ENCODE measurements at regions not wholly inside any gene's neighbourhood (a gene's known extent, or its start where the extent isn't known, plus 50 kb on each side); places are given as distances from the start of the nearest gene placed in this dataset.

DNA sequence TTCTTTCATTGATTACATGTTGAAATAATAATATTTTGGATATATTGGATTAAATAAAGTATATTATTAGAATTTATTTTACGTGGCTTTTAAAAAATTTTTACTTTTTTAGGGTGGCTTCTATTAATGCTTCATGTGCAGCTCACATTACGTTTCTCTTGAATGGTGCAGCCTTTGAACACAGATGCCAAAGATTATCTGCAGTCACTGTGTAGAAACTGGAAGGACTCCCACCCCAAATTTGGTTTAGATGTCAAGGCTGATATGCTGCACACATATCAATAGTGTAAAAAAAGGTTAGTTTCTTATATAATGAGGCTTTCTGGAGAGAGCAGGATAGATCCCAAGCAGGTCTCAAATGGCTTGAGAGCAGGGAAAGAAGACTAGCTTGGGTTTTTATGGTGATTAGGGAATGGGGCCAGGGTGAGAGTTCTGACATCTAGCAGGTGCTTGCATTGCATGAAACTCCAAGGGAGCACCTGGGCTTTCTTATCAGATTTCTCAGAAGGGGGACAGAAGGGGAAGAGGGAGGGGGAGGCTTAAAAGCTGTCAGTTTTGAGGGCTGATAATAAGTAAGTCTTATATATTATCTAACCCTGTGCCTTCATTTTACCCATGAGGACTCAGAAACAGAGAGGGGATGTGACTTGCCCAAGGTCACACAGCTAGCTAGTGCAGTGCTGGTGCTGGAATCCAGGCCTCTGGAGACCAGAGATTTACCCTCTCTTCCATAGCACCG, 89.6 kb downstream of the CHST2 start:
- no peak for ATAC-seq
- TF ChIP-seq ZNF565 (CRISPR knock-in tag; conservative IDR thresholded peaks at IDR 0.05; ENCODE audit: low read depth) (no peak), RARB (CRISPR knock-in tag; IDR thresholded peaks at IDR 0.05) (no peak), ZNF8 (CRISPR knock-in tag; IDR thresholded peaks at IDR 0.05) (no peak), TCF4 (CRISPR knock-in tag; IDR thresholded peaks at IDR 0.05; ENCODE audit: borderline replicate concordance) (no peak), ARNTL (CRISPR knock-in tag; IDR thresholded peaks at IDR 0.05; ENCODE audit: borderline replicate concordance, low read depth) (no peak), ZFP3 (CRISPR knock-in tag; IDR thresholded peaks at IDR 0.05) (no peak), ZC3H10 (CRISPR knock-in tag; IDR thresholded peaks at IDR 0.05) (no peak)
- TF ChIP-seq, protein P1, sequence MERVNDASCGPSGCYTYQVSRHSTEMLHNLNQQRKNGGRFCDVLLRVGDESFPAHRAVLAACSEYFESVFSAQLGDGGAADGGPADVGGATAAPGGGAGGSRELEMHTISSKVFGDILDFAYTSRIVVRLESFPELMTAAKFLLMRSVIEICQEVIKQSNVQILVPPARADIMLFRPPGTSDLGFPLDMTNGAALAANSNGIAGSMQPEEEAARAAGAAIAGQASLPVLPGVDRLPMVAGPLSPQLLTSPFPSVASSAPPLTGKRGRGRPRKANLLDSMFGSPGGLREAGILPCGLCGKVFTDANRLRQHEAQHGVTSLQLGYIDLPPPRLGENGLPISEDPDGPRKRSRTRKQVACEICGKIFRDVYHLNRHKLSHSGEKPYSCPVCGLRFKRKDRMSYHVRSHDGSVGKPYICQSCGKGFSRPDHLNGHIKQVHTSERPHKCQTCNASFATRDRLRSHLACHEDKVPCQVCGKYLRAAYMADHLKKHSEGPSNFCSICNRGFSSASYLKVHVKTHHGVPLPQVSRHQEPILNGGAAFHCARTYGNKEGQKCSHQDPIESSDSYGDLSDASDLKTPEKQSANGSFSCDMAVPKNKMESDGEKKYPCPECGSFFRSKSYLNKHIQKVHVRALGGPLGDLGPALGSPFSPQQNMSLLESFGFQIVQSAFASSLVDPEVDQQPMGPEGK (CRISPR knock-in tag; IDR thresholded peaks at IDR 0.05; ENCODE audit: borderline replicate concordance), result no peak
- TF ChIP-seq, protein P2, sequence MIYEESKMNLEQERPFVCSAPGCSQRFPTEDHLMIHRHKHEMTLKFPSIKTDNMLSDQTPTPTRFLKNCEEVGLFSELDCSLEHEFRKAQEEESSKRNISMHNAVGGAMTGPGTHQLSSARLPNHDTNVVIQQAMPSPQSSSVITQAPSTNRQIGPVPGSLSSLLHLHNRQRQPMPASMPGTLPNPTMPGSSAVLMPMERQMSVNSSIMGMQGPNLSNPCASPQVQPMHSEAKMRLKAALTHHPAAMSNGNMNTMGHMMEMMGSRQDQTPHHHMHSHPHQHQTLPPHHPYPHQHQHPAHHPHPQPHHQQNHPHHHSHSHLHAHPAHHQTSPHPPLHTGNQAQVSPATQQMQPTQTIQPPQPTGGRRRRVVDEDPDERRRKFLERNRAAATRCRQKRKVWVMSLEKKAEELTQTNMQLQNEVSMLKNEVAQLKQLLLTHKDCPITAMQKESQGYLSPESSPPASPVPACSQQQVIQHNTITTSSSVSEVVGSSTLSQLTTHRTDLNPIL (CRISPR knock-in tag; IDR thresholded peaks at IDR 0.05; ENCODE audit: low read depth), result no peak

DNA sequence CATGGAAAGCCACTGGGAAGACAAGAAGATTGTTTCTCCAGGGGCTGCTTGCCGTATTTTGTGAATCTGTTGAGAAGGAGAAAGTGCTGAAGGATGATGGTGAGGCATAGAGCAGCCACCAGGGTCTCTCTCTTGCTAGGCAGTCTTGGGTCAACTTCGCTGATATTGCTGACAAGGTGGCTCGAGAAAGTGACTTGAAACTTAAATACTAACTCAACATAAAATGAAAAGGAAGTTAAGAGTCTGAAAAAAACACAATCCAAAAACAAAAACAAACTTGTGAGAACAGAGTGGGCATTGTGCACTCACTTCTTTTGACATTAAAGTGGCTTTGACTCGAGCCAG, 90.1 kb downstream of the CHST2 start:
- ATAC-seq, result no peak
- TF ChIP-seq TCF4 (CRISPR knock-in tag; IDR thresholded peaks at IDR 0.05; ENCODE audit: borderline replicate concordance), result no peak
- no peak for TF ChIP-seq ISL1 (CRISPR knock-in tag; IDR thresholded peaks at IDR 0.05)
- TF ChIP-seq, protein P1 (CRISPR knock-in tag; IDR thresholded peaks at IDR 0.05; ENCODE audit: borderline replicate concordance), result no peak
- TF ChIP-seq, protein P3, sequence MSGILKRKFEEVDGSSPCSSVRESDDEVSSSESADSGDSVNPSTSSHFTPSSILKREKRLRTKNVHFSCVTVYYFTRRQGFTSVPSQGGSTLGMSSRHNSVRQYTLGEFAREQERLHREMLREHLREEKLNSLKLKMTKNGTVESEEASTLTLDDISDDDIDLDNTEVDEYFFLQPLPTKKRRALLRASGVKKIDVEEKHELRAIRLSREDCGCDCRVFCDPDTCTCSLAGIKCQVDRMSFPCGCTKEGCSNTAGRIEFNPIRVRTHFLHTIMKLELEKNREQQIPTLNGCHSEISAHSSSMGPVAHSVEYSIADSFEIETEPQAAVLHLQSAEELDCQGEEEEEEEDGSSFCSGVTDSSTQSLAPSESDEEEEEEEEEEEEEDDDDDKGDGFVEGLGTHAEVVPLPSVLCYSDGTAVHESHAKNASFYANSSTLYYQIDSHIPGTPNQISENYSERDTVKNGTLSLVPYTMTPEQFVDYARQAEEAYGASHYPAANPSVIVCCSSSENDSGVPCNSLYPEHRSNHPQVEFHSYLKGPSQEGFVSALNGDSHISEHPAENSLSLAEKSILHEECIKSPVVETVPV (CRISPR knock-in tag; IDR thresholded peaks at IDR 0.05), result no peak
- no peak for TF ChIP-seq ZNF8 (CRISPR knock-in tag; IDR thresholded peaks at IDR 0.05)
- no peak for TF ChIP-seq ZFP30 (CRISPR knock-in tag; IDR thresholded peaks at IDR 0.05)
- no peak for TF ChIP-seq ZC3H10 (CRISPR knock-in tag; IDR thresholded peaks at IDR 0.05)
- TF ChIP-seq BACH2 (CRISPR knock-in tag; IDR thresholded peaks at IDR 0.05; ENCODE audit: borderline replicate concordance), result no peak
- no peak for TF ChIP-seq CSDC2 (CRISPR knock-in tag; IDR thresholded peaks at IDR 0.05)
- TF ChIP-seq RARB (CRISPR knock-in tag; IDR thresholded peaks at IDR 0.05), result no peak
- TF ChIP-seq PPARA (CRISPR knock-in tag; IDR thresholded peaks at IDR 0.05; ENCODE audit: borderline replicate concordance), result no peak
- TF ChIP-seq SNAI2 (CRISPR knock-in tag; IDR thresholded peaks at IDR 0.05), result no peak
- no peak for TF ChIP-seq ZFP3 (CRISPR knock-in tag; IDR thresholded peaks at IDR 0.05)
- TF ChIP-seq ESRRG (CRISPR knock-in tag; IDR thresholded peaks at IDR 0.05), result no peak
- no peak for TF ChIP-seq OSR1 (CRISPR knock-in tag; IDR thresholded peaks at IDR 0.05)
- TF ChIP-seq ZNF70 (CRISPR knock-in tag; IDR thresholded peaks at IDR 0.05), result no peak
- TF ChIP-seq, protein P4, sequence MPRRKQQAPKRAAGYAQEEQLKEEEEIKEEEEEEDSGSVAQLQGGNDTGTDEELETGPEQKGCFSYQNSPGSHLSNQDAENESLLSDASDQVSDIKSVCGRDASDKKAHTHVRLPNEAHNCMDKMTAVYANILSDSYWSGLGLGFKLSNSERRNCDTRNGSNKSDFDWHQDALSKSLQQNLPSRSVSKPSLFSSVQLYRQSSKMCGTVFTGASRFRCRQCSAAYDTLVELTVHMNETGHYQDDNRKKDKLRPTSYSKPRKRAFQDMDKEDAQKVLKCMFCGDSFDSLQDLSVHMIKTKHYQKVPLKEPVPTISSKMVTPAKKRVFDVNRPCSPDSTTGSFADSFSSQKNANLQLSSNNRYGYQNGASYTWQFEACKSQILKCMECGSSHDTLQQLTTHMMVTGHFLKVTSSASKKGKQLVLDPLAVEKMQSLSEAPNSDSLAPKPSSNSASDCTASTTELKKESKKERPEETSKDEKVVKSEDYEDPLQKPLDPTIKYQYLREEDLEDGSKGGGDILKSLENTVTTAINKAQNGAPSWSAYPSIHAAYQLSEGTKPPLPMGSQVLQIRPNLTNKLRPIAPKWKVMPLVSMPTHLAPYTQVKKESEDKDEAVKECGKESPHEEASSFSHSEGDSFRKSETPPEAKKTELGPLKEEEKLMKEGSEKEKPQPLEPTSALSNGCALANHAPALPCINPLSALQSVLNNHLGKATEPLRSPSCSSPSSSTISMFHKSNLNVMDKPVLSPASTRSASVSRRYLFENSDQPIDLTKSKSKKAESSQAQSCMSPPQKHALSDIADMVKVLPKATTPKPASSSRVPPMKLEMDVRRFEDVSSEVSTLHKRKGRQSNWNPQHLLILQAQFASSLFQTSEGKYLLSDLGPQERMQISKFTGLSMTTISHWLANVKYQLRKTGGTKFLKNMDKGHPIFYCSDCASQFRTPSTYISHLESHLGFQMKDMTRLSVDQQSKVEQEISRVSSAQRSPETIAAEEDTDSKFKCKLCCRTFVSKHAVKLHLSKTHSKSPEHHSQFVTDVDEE (CRISPR knock-in tag; IDR thresholded peaks at IDR 0.05), result no peak
- no peak for TF ChIP-seq ARNTL (CRISPR knock-in tag; IDR thresholded peaks at IDR 0.05; ENCODE audit: borderline replicate concordance, low read depth)
- TF ChIP-seq, protein P2 (CRISPR knock-in tag; IDR thresholded peaks at IDR 0.05; ENCODE audit: low read depth), result no peak
- TF ChIP-seq ZNF565 (CRISPR knock-in tag; conservative IDR thresholded peaks at IDR 0.05; ENCODE audit: low read depth), result no peak

All from SK-N-SH treated with all-trans-retinoic acid at 6 μM for 48 hours (cell line).